HepG2 (cell line): ENCODE measurements at regions not wholly inside any gene's neighbourhood (a gene's known extent, or its start where the extent isn't known, plus 50 kb on each side); places are given as distances from the start of the nearest gene placed in this dataset.

ENCODE experiments used
- EZH2 ChIP-seq: conservative IDR thresholded peaks from 2 replicates; pipeline ENCODE4 v1.6.1; 2012; ENCODE audit warnings: mild to moderate bottlenecking, low read depth, low read length, moderate library complexity
- FIP1L1 ChIP-seq: fragments of 200-400 bp; formaldehyde crosslinking; IDR thresholded peaks from 2 replicates; pipeline ENCODE4 v1.6.1; 2018; ENCODE audit warnings: low read depth, mild to moderate bottlenecking, low read length, moderate library complexity, borderline replicate concordance; ENCODE audit not compliant: insufficient read depth
- MXI1 ChIP-seq: IDR thresholded peaks from 3 replicates; pipeline ENCODE4 v1.6.1; 2012; ENCODE audit warnings: low read depth, low read length, inconsistent platforms, borderline replicate concordance
- POLR2A ChIP-seq, 2 experiments: IDR thresholded peaks; 2 replicates each; pipeline ENCODE4 v1.6.1; 2011; ENCODE audit warnings: low read depth in 2 of 2, low read length in 2 of 2, mild to moderate bottlenecking in 1 of 2, moderate library complexity in 1 of 2; ENCODE audit not compliant: insufficient read depth in 1 of 2
- PRDM4 ChIP-seq: sonication (generic); formaldehyde crosslinking; IDR thresholded peaks from 2 replicates; pipeline ENCODE4 v1.9.0; 2021; ENCODE audit warnings: missing genetic modification reagents, borderline replicate concordance
- ZNF564 ChIP-seq: sonication (generic); formaldehyde crosslinking; IDR thresholded peaks from 2 replicates; pipeline ENCODE4 v1.8.1; 2023; ENCODE audit warnings: mild to moderate bottlenecking, missing genetic modification reagents
- TF ChIP-seq, protein P1 (sequence below): sonication (generic); formaldehyde crosslinking; IDR thresholded peaks from 2 replicates; pipeline ENCODE4 v1.4.0; 2020; ENCODE audit warnings: missing genetic modification reagents

DNA sequence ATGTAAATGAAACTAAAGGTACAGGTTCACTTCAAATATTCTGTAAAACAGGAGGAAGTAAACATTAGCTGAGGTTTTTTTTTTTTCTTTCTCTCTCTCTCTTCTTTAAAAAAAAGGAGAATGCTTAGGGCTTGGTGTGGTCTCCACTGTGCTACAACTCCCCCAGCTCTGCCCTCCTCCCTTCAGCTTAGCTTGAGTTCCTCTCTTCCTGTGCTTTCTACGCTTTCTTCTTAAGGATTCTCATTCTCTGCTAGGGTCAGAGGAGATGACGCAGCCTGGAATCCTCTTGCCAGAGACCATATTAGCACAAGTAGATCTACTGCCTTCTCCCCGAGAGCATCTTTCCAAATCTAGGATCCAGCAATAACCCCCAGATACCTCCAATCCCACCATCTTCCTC, 69.1 kb upstream of the SNRK start:
- TF ChIP-seq PRDM4 (CRISPR knock-in tag) (no peak), ZNF564 (CRISPR knock-in tag) (no peak), POLR2A (IDR thresholded peaks at IDR 0.05; ENCODE audit: insufficient read depth in 1 of 2, low read depth in 2 of 2, low read length in 2 of 2) (no peak), MXI1 (no peak), FIP1L1 (no peak), EZH2 (no peak)
- TF ChIP-seq, protein P1, sequence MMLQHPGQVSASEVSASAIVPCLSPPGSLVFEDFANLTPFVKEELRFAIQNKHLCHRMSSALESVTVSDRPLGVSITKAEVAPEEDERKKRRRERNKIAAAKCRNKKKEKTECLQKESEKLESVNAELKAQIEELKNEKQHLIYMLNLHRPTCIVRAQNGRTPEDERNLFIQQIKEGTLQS: no peak
